ENCODE measurements at regions not wholly inside any gene's neighbourhood (a gene's known extent, or its start where the extent isn't known, plus 50 kb on each side); places are given as distances from the start of the nearest gene placed in this dataset.

DNA sequence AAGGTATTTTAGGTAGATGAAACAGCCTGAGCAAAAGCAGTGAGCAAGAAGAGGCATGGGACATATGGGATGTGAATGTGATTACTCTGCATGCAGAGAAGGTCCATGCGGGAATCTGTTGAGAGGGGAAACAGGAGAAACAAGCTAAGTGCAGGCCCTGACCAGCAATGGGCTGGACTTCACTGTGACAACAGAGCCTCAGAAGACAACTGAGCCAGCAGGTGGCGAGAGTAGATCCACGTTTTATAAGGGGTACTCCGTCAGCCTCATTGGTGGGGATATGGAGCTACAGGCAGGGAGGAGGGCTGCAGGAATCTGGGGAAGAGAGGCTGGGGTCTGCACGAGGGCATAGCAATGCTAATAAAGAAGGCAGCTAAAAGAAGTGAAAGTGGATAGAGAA is 405.9 kb upstream of the LMCD1 start:
- TF ChIP-seq, protein P1, sequence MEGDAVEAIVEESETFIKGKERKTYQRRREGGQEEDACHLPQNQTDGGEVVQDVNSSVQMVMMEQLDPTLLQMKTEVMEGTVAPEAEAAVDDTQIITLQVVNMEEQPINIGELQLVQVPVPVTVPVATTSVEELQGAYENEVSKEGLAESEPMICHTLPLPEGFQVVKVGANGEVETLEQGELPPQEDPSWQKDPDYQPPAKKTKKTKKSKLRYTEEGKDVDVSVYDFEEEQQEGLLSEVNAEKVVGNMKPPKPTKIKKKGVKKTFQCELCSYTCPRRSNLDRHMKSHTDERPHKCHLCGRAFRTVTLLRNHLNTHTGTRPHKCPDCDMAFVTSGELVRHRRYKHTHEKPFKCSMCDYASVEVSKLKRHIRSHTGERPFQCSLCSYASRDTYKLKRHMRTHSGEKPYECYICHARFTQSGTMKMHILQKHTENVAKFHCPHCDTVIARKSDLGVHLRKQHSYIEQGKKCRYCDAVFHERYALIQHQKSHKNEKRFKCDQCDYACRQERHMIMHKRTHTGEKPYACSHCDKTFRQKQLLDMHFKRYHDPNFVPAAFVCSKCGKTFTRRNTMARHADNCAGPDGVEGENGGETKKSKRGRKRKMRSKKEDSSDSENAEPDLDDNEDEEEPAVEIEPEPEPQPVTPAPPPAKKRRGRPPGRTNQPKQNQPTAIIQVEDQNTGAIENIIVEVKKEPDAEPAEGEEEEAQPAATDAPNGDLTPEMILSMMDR (IDR thresholded peaks at IDR 0.05; ENCODE audit: insufficient read depth, low read length): no peak
- TF ChIP-seq POLR2AphosphoS5 (IDR thresholded peaks at IDR 0.05; ENCODE audit: low read depth): no peak
- TF ChIP-seq, protein P2, sequence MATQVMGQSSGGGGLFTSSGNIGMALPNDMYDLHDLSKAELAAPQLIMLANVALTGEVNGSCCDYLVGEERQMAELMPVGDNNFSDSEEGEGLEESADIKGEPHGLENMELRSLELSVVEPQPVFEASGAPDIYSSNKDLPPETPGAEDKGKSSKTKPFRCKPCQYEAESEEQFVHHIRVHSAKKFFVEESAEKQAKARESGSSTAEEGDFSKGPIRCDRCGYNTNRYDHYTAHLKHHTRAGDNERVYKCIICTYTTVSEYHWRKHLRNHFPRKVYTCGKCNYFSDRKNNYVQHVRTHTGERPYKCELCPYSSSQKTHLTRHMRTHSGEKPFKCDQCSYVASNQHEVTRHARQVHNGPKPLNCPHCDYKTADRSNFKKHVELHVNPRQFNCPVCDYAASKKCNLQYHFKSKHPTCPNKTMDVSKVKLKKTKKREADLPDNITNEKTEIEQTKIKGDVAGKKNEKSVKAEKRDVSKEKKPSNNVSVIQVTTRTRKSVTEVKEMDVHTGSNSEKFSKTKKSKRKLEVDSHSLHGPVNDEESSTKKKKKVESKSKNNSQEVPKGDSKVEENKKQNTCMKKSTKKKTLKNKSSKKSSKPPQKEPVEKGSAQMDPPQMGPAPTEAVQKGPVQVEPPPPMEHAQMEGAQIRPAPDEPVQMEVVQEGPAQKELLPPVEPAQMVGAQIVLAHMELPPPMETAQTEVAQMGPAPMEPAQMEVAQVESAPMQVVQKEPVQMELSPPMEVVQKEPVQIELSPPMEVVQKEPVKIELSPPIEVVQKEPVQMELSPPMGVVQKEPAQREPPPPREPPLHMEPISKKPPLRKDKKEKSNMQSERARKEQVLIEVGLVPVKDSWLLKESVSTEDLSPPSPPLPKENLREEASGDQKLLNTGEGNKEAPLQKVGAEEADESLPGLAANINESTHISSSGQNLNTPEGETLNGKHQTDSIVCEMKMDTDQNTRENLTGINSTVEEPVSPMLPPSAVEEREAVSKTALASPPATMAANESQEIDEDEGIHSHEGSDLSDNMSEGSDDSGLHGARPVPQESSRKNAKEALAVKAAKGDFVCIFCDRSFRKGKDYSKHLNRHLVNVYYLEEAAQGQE (IDR thresholded peaks at IDR 0.05; ENCODE audit: insufficient replicate concordance, low read depth): no peak

Data from HL-60 (cell line).